ENCODE measurements at regions not wholly inside any gene's neighbourhood (a gene's known extent, or its start where the extent isn't known, plus 50 kb on each side); places are given as distances from the start of the nearest gene placed in this dataset.

DNA sequence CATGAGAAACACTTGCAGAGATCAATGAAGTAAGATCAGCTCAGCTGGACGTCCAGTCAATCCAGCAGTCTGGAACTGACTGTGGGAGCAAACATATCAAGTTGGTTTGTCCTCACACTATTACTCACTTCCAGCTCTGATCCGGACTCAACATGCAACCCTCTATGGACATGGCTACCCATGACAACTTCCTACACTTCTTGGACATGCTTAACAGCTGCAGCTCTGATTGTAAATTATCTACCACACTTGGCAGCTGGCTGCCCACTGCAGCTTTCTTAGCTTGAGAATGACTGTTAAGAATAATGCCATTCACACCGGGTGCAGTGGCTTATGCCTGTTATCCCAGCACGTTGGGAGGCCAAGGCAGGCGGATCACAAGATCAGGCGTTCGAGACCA lies 429.8 kb downstream of the EPHA4 start:
- no peaks in the 10 kb centered on the region for H3K9me3 ChIP-seq (ENCODE audit: low read length)
- H3K79me2 ChIP-seq (replicated peaks; ENCODE audit: insufficient read depth, low read length) = no peaks in the 10 kb centered on the region
- no peaks in the 10 kb centered on the region for H3F3A ChIP-seq (ENCODE audit: insufficient read depth, low read length, poor library complexity, severe bottlenecking)
- TF ChIP-seq EZH2 (IDR thresholded peaks at IDR 0.05; ENCODE audit: borderline replicate concordance, insufficient read depth, low read length, poor library complexity, severe bottlenecking) (no peak), MXI1 (conservative IDR thresholded peaks at IDR 0.05; ENCODE audit: poor library complexity, severe bottlenecking) (no peak), POLR2AphosphoS5 (IDR thresholded peaks at IDR 0.05) (no peak), RAD21 (conservative IDR thresholded peaks at IDR 0.05) (no peak), EP300 (conservative IDR thresholded peaks at IDR 0.05; ENCODE audit: poor library complexity, severe bottlenecking) (no peak), SMC3 (conservative IDR thresholded peaks at IDR 0.05; ENCODE audit: poor library complexity) (no peak)
- TF ChIP-seq, protein P1, sequence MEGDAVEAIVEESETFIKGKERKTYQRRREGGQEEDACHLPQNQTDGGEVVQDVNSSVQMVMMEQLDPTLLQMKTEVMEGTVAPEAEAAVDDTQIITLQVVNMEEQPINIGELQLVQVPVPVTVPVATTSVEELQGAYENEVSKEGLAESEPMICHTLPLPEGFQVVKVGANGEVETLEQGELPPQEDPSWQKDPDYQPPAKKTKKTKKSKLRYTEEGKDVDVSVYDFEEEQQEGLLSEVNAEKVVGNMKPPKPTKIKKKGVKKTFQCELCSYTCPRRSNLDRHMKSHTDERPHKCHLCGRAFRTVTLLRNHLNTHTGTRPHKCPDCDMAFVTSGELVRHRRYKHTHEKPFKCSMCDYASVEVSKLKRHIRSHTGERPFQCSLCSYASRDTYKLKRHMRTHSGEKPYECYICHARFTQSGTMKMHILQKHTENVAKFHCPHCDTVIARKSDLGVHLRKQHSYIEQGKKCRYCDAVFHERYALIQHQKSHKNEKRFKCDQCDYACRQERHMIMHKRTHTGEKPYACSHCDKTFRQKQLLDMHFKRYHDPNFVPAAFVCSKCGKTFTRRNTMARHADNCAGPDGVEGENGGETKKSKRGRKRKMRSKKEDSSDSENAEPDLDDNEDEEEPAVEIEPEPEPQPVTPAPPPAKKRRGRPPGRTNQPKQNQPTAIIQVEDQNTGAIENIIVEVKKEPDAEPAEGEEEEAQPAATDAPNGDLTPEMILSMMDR (IDR thresholded peaks at IDR 0.05; ENCODE audit: poor library complexity, severe bottlenecking) = no peak
- H3K27ac ChIP-seq (ENCODE audit: low read length) = no peak overlapping the region
- no peak overlapping the region for H3K4me2 ChIP-seq (ENCODE audit: low read length)
- no peaks in the 10 kb centered on the region for H4K20me1 ChIP-seq (ENCODE audit: insufficient read depth)
- H3K27me3 ChIP-seq (ENCODE audit: insufficient read depth, low read depth, low read length) = no peaks in the 10 kb centered on the region
- no peaks in the 10 kb centered on the region for H3K9me2 ChIP-seq (ENCODE audit: insufficient read depth, low read length)
- no peak overlapping the region for H3K4me3 ChIP-seq (ENCODE audit: low read length)
- no peaks in the 10 kb centered on the region for H3K36me3 ChIP-seq (ENCODE audit: insufficient read depth, low read length)
- H3K9ac ChIP-seq (ENCODE audit: low read length) = no peak overlapping the region
- no peak overlapping the region for H2AFZ ChIP-seq (ENCODE audit: low read depth, low read length)

DNA sequence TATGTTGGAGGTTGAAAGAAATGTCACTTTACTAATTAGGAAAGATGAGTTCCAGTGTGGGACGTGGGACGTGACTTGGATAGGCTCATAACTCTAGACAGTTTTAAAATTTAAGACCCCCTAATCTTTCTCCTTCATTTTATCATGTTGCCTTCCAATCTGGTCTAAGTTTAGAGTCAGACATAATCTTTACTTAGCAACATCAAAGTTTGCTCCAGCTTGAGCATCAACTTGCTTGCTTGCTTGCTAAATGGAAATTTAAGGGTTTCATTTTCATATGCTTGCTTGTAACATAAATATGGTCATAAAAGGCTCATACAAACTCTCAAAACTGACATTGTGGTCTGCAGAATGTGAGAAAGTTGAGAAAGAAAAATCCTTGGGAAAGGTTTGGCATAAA lies 428.9 kb downstream of the EPHA4 start:
- Histone ChIP-seq H3K79me2 (replicated peaks; ENCODE audit: insufficient read depth, low read length) (no peaks in the 10 kb centered on the region), H4K20me1 (ENCODE audit: insufficient read depth) (no peaks in the 10 kb centered on the region), H3K27ac (ENCODE audit: low read length) (no peak overlapping the region), H3K4me2 (ENCODE audit: low read length) (no peak overlapping the region), H3K9ac (ENCODE audit: low read length) (no peak overlapping the region), H3K9me2 (ENCODE audit: insufficient read depth, low read length) (no peaks in the 10 kb centered on the region), H3F3A (ENCODE audit: insufficient read depth, low read length, poor library complexity, severe bottlenecking) (no peaks in the 10 kb centered on the region), H3K36me3 (ENCODE audit: insufficient read depth, low read length) (no peaks in the 10 kb centered on the region), H3K27me3 (ENCODE audit: insufficient read depth, low read depth, low read length) (no peaks in the 10 kb centered on the region), H3K9me3 (ENCODE audit: low read length) (no peaks in the 10 kb centered on the region), H2AFZ (ENCODE audit: low read depth, low read length) (no peak overlapping the region), H3K4me3 (ENCODE audit: low read length) (no peak overlapping the region)
- no peak for TF ChIP-seq POLR2AphosphoS5 (IDR thresholded peaks at IDR 0.05)
- TF ChIP-seq, protein P2, sequence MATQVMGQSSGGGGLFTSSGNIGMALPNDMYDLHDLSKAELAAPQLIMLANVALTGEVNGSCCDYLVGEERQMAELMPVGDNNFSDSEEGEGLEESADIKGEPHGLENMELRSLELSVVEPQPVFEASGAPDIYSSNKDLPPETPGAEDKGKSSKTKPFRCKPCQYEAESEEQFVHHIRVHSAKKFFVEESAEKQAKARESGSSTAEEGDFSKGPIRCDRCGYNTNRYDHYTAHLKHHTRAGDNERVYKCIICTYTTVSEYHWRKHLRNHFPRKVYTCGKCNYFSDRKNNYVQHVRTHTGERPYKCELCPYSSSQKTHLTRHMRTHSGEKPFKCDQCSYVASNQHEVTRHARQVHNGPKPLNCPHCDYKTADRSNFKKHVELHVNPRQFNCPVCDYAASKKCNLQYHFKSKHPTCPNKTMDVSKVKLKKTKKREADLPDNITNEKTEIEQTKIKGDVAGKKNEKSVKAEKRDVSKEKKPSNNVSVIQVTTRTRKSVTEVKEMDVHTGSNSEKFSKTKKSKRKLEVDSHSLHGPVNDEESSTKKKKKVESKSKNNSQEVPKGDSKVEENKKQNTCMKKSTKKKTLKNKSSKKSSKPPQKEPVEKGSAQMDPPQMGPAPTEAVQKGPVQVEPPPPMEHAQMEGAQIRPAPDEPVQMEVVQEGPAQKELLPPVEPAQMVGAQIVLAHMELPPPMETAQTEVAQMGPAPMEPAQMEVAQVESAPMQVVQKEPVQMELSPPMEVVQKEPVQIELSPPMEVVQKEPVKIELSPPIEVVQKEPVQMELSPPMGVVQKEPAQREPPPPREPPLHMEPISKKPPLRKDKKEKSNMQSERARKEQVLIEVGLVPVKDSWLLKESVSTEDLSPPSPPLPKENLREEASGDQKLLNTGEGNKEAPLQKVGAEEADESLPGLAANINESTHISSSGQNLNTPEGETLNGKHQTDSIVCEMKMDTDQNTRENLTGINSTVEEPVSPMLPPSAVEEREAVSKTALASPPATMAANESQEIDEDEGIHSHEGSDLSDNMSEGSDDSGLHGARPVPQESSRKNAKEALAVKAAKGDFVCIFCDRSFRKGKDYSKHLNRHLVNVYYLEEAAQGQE (IDR thresholded peaks at IDR 0.05; ENCODE audit: borderline replicate concordance) = no peak
- TF ChIP-seq TAF1 (IDR thresholded peaks at IDR 0.05; ENCODE audit: low read depth) = no peak
- no peak for TF ChIP-seq RAD21 (conservative IDR thresholded peaks at IDR 0.05)
- no peak for TF ChIP-seq MXI1 (conservative IDR thresholded peaks at IDR 0.05; ENCODE audit: poor library complexity, severe bottlenecking)
- TF ChIP-seq SMC3 (conservative IDR thresholded peaks at IDR 0.05; ENCODE audit: poor library complexity) = no peak
- no peak for TF ChIP-seq EZH2 (IDR thresholded peaks at IDR 0.05; ENCODE audit: borderline replicate concordance, insufficient read depth, low read length, poor library complexity, severe bottlenecking)
- TF ChIP-seq EP300 (conservative IDR thresholded peaks at IDR 0.05; ENCODE audit: poor library complexity, severe bottlenecking) = no peak
- TF ChIP-seq, protein P1 (IDR thresholded peaks at IDR 0.05; ENCODE audit: poor library complexity, severe bottlenecking) = no peak
